B cell (primary cell): ENCODE measurements at regions not wholly inside any gene's neighbourhood (a gene's known extent, or its start where the extent isn't known, plus 50 kb on each side); places are given as distances from the start of the nearest gene placed in this dataset.

Source experiments
- ATAC-seq: fragments of 200-7000 bp; cut with Tn5 transposase; one replicate; pipeline ENCODE4 v1.10.0; 2021; ENCODE audit warnings: low read depth, mild to moderate bottlenecking, moderate number of reproducible peaks, moderate library complexity
- CTCF ChIA-PET: fragments of 350-600 bp; sonication (Branson Sonifier 250); formaldehyde crosslinking; loops from one replicate; lab custom pipeline; 2021; ENCODE audit warnings: antibody characterized with exemption, inconsistent platforms; lab: Charles Lee
- POLR2A ChIA-PET: fragments of 350-600 bp; sonication (Branson Sonifier 250); formaldehyde crosslinking; loops from one replicate; lab custom pipeline; 2021; ENCODE audit warnings: antibody characterized with exemption; lab: Charles Lee
- DNase-seq: peaks from one replicate; pipeline ENCODE4 v3.0.0; 2013
- H2AFZ ChIP-seq: 2 replicates; pipeline ENCODE4 v1.6.1; 2012; ENCODE audit warnings: mild to moderate bottlenecking, low read depth, low read length; ENCODE audit not compliant: insufficient read depth, poor library complexity, severe bottlenecking
- H3K27ac ChIP-seq, 2 donors: 1 replicate in 1 of 2; 2 replicates in 1 of 2; pipeline ENCODE4 v1.5.1; 2012 to 2013; ENCODE audit warnings: low read length in 2 of 2, mild to moderate bottlenecking in 2 of 2, moderate library complexity in 1 of 2
- H3K27me3 ChIP-seq, 4 experiments: fragments of 200-600 bp in 1 of 4; sonication (generic) in 1 of 4; replicated peaks in 1 of 4; 1 replicate in 2 of 4; 2 replicates in 2 of 4; pipeline versions ENCODE4 v1.6.1 to v1.7.0; 2013 to 2016; ENCODE audit warnings: low read length in 3 of 4, mild to moderate bottlenecking in 2 of 4, mixed read lengths in 1 of 4, moderate library complexity in 1 of 4; ENCODE audit not compliant: insufficient read depth in 4 of 4, control insufficient read depth in 3 of 4; ENCODE audit errors: control extremely low read depth in 1 of 4
- H3K36me3 ChIP-seq, 2 experiments: replicated peaks in 1 of 2; 1 replicate in 1 of 2; 2 replicates in 1 of 2; pipeline versions ENCODE4 v1.6.1 to v1.7.1; 2013; ENCODE audit warnings: low read length in 1 of 2; ENCODE audit not compliant: insufficient read depth in 2 of 2, control insufficient read depth in 1 of 2; ENCODE audit errors: control extremely low read depth in 1 of 2, extremely low read depth in 1 of 2
- H3K4me1 ChIP-seq, 2 donors: fragments of 200-600 bp in 1 of 2; sonication (generic) in 1 of 2; 1 replicate in 1 of 2; 2 replicates in 1 of 2; pipeline versions ENCODE4 v1.5.1 to v1.6.1; 2013 to 2017; ENCODE audit warnings: low read length in 2 of 2; ENCODE audit not compliant: control insufficient read depth in 2 of 2, insufficient read depth in 2 of 2
- H3K4me2 ChIP-seq: replicated peaks from 2 replicates; pipeline ENCODE3; 2012; ENCODE audit warnings: mild to moderate bottlenecking, low read depth, low read length; ENCODE audit not compliant: poor library complexity, severe bottlenecking
- H3K4me3 ChIP-seq, 5 experiments: fragments of 200-600 bp in 1 of 5; sonication (generic) in 1 of 5; 1 replicate in 3 of 5; 2 replicates in 2 of 5; pipeline versions ENCODE4 v1.5.1 to v1.7.0; 2011 to 2016; ENCODE audit warnings: low read length in 4 of 5, mild to moderate bottlenecking in 4 of 5, low read depth in 2 of 5, control low read depth in 1 of 5, moderate library complexity in 1 of 5; ENCODE audit not compliant: insufficient read depth in 1 of 5; ENCODE audit errors: control extremely low read depth in 1 of 5, extremely low read depth in 1 of 5
- H3K79me2 ChIP-seq: fragments of 200-600 bp; sonication (generic); one replicate; pipeline ENCODE4 v1.6.0; 2016; ENCODE audit warnings: low read length; ENCODE audit not compliant: control insufficient read depth, insufficient read depth
- H3K9ac ChIP-seq: fragments of 200-600 bp; sonication (generic); 2 replicates; pipeline ENCODE4 v1.6.1; 2017; ENCODE audit warnings: mild to moderate bottlenecking, low read length, moderate library complexity
- H3K9me3 ChIP-seq, 3 donors: one replicate each; pipeline versions ENCODE4 v1.6.1 to v1.7.1; 2013; ENCODE audit warnings: low read length in 2 of 3; ENCODE audit not compliant: control insufficient read depth in 2 of 3, insufficient read depth in 1 of 3; ENCODE audit errors: control extremely low read depth in 1 of 3
- H4K20me1 ChIP-seq: 2 replicates; pipeline ENCODE4 v1.6.0; 2012; ENCODE audit warnings: mild to moderate bottlenecking, low read length; ENCODE audit not compliant: insufficient read depth, control insufficient read depth, poor library complexity, severe bottlenecking
- H3K27ac Mint-ChIP-seq: one replicate; pipeline ENCODE4 v1.8.0; 2021; ENCODE audit warnings: mixed read lengths
- H3K27me3 Mint-ChIP-seq: one replicate; pipeline ENCODE4 v1.8.0; 2021; ENCODE audit warnings: mixed read lengths
- H3K4me1 Mint-ChIP-seq: one replicate; pipeline ENCODE4 v1.8.0; 2021; ENCODE audit warnings: mixed read lengths
- H3K4me3 Mint-ChIP-seq: one replicate; pipeline ENCODE4 v1.8.0; 2021; ENCODE audit warnings: mixed read lengths
- H3K9me3 Mint-ChIP-seq: one replicate; pipeline ENCODE4 v1.8.0; 2022; ENCODE audit warnings: mixed read lengths; ENCODE audit not compliant: insufficient read depth
- CTCF ChIP-seq: fragments of 200-600 bp; IDR thresholded peaks from one replicate; pipeline ENCODE4 v1.8.0; 2022; ENCODE audit warnings: antibody characterized with exemption, mild to moderate bottlenecking
- EZH2 ChIP-seq: IDR thresholded peaks from 2 replicates; pipeline ENCODE4 v1.6.1; 2012; ENCODE audit warnings: borderline replicate concordance, low read depth, mild to moderate bottlenecking, moderate library complexity, low read length; ENCODE audit not compliant: insufficient read depth, poor library complexity, severe bottlenecking
- WGBS: methylation state at CpG from one replicate; pipeline ENCODE4 v1.1.5; 2013; ENCODE audit warnings: missing lambda C conversion rate; ENCODE audit not compliant: insufficient coverage; 5-methylcytosine and 5-hydroxymethylcytosine counted together
- intact Hi-C: fragments of 100-400 bp; cut with micrococcal nuclease; formaldehyde crosslinking; loops from one replicate; pipeline ENCODE4 v1.10.0; 2022

GRCh38 chr7:343864-344607 lies 54.1 kb downstream of the FOXL3 start:
- no peaks in the 10 kb centered on the region for H3K79me2 ChIP-seq
- POLR2A ChIA-PET, result no interaction called here
- Mint-ChIP-seq H3K4me3 (no peak overlapping the region), H3K27me3 (peaks cover 4% of the 10 kb centered on the region), H3K27ac (no peak overlapping the region), H3K9me3 (no peaks in the 10 kb centered on the region), H3K4me1 (no peaks in the 10 kb centered on the region)
- no peak overlapping the region for H3K4me3 ChIP-seq
- H3K4me2 ChIP-seq, result no peak overlapping the region
- no peak overlapping the region for H2AFZ ChIP-seq
- no peak for DNase-seq
- CTCF ChIA-PET, result interaction anchor here (1.7 kb wide), 1 partner anchor 13 kb away, joined by 4 read pairs; no protein-coding TSS in a partner anchor
- WGBS, result 95% methylated on average over 25 of the region's 25 CpGs
- ATAC-seq, result no peak
- H3K4me1 ChIP-seq, result no peaks in the 10 kb centered on the region
- no peaks in the 10 kb centered on the region for H4K20me1 ChIP-seq
- no peak overlapping the region for H3K27ac ChIP-seq
- TF ChIP-seq CTCF, result no peak
- no peak for TF ChIP-seq EZH2
- no peak overlapping the region for H3K9ac ChIP-seq
- intact Hi-C loops, result no loop called here
- H3K36me3 ChIP-seq, result no peaks in the 10 kb centered on the region
- no peaks in the 10 kb centered on the region for H3K27me3 ChIP-seq
- H3K9me3 ChIP-seq, result peaks cover 0 to 21% (median 0%) of the 10 kb centered on the region in 3 donors

- Mint-ChIP-seq H3K27me3 (peaks cover 4% of the 10 kb centered on the region), H3K4me3 (no peak overlapping the region), H3K4me1 (no peaks in the 10 kb centered on the region), H3K9me3 (no peaks in the 10 kb centered on the region), H3K27ac (no peak overlapping the region)
- TF ChIP-seq EZH2 (no peak), CTCF (no peak)
- Histone ChIP-seq H3K9me3 (peaks cover 0 to 23% (median 0%) of the 10 kb centered on the region in 3 donors), H4K20me1 (no peaks in the 10 kb centered on the region), H3K27me3 (no peaks in the 10 kb centered on the region), H3K4me3 (no peak overlapping the region), H2AFZ (no peak overlapping the region), H3K36me3 (no peaks in the 10 kb centered on the region), H3K9ac (no peak overlapping the region), H3K4me1 (no peaks in the 10 kb centered on the region), H3K4me2 (no peak overlapping the region), H3K27ac (no peak overlapping the region), H3K79me2 (no peaks in the 10 kb centered on the region)
- DNase-seq, result no peak
- intact Hi-C loops, result no loop called here
- no peak for ATAC-seq
- WGBS, result 93% methylated on average over 15 of the region's 15 CpGs
- CTCF ChIA-PET, result interaction anchor here (1.7 kb wide), 1 partner anchor 14 kb away, joined by 4 read pairs; no protein-coding TSS in a partner anchor
- POLR2A ChIA-PET, result no interaction called here
These were observed 54.6 kb downstream of the FOXL3 start for GRCh38 chr7:344608-344994.
